Activated naive CD4-positive, alpha-beta T cell treated with anti-CD3 and anti-CD28 coated beads, Interleukin-2, amount 10 ng/mL, durations not matched to agents 7 days and 5 days (primary cell): ENCODE measurements at regions not wholly inside any gene's neighbourhood (a gene's known extent, or its start where the extent isn't known, plus 50 kb on each side); places are given as distances from the start of the nearest gene placed in this dataset.

ENCODE experiments used
- CTCF ChIA-PET: fragments of 350-600 bp; sonication (Branson Sonifier 250); formaldehyde crosslinking; loops from one replicate; lab custom pipeline; 2021; ENCODE audit warnings: antibody characterized with exemption; lab: Charles Lee
- DNase-seq: peaks from one replicate; pipeline ENCODE4 v3.0.0-alpha.2; 2020
- H3K27ac Mint-ChIP-seq: one replicate; pipeline ENCODE4 v1.8.0; 2021; ENCODE audit warnings: mild to moderate bottlenecking, moderate library complexity, mixed read lengths
- H3K27me3 Mint-ChIP-seq: one replicate; pipeline ENCODE4 v1.8.0; 2021; ENCODE audit warnings: mild to moderate bottlenecking, mixed read lengths
- H3K36me3 Mint-ChIP-seq: one replicate; pipeline ENCODE4 v1.8.0; 2021; ENCODE audit warnings: mixed read lengths
- H3K4me1 Mint-ChIP-seq: one replicate; pipeline ENCODE4 v1.8.0; 2021; ENCODE audit warnings: mixed read lengths
- H3K4me3 Mint-ChIP-seq: one replicate; pipeline ENCODE4 v1.8.0; 2021; ENCODE audit warnings: mild to moderate bottlenecking, moderate library complexity, mixed read lengths
- H3K9me3 Mint-ChIP-seq: one replicate; pipeline ENCODE4 v1.8.0; 2021; ENCODE audit warnings: mixed read lengths

DNA sequence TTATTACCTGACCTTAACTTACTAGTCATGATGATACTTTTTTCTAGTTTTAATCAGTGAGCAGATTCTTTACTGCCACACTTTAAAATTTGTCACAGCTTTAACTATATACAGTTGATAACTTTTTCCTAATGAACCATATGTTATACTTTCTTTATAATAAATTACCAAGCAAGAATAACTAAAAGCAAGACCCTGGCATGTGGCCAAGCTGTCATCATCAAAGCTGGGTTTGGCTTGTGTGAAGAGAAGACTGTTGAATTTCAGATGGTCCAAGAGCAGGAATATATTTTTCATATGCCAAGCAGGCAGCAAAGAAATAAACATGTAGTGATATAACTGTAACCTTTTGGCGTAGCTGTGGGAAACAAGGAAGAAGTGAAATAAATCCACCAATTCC is 93.5 kb downstream of the PUS7L start:
- peaks cover 11% of the 10 kb centered on the region for H3K27me3 Mint-ChIP-seq
- no peak for DNase-seq
- CTCF ChIA-PET = no interaction called here
- no peaks in the 10 kb centered on the region for H3K36me3 Mint-ChIP-seq
- H3K4me1 Mint-ChIP-seq = no peaks in the 10 kb centered on the region
- H3K9me3 Mint-ChIP-seq = no peaks in the 10 kb centered on the region
- no peak overlapping the region for H3K27ac Mint-ChIP-seq
- no peak overlapping the region for H3K4me3 Mint-ChIP-seq

DNA sequence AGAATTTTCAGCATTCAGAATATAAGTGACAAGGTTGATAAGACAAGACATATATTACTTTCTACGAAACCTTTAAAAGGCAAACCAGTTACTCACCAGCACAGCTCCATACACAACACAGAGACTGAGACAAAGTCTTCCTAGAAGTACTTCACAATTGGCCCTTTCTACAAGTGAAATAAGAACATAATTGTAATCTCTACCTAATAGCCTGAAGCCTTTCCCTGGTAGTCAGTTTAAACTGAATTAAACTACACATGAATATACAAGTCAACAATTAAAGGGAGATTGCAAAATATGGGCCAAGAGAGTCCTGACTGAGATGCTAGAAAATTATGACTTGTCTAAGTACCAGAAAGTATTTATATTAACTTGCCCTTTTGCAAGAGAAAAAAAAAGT is 95.9 kb downstream of the PUS7L start:
- CTCF ChIA-PET = no interaction called here
- Mint-ChIP-seq H3K9me3 (no peaks in the 10 kb centered on the region), H3K27me3 (peaks cover 5% of the 10 kb centered on the region), H3K27ac (no peak overlapping the region), H3K4me3 (no peak overlapping the region), H3K36me3 (no peaks in the 10 kb centered on the region), H3K4me1 (no peaks in the 10 kb centered on the region)
- no peak for DNase-seq

GRCh38 chr12:43655586-43655985 is 103.0 kb downstream of the PUS7L start:
- Mint-ChIP-seq H3K27ac (no peak overlapping the region), H3K4me3 (no peak overlapping the region), H3K36me3 (no peaks in the 10 kb centered on the region), H3K9me3 (no peaks in the 10 kb centered on the region), H3K27me3 (no peaks in the 10 kb centered on the region), H3K4me1 (no peaks in the 10 kb centered on the region)
- CTCF ChIA-PET = interaction anchor here (0.7 kb wide), 1 partner anchor 91 kb away, joined by 3 read pairs; no protein-coding TSS in a partner anchor
- no peak for DNase-seq

- CTCF ChIA-PET = no interaction called here
- no peaks in the 10 kb centered on the region for H3K36me3 Mint-ChIP-seq
- H3K4me1 Mint-ChIP-seq = no peaks in the 10 kb centered on the region
Measured at GRCh38 chr12:43653917-43654316, 101.9 kb upstream of the ADAMTS20 start.

DNA sequence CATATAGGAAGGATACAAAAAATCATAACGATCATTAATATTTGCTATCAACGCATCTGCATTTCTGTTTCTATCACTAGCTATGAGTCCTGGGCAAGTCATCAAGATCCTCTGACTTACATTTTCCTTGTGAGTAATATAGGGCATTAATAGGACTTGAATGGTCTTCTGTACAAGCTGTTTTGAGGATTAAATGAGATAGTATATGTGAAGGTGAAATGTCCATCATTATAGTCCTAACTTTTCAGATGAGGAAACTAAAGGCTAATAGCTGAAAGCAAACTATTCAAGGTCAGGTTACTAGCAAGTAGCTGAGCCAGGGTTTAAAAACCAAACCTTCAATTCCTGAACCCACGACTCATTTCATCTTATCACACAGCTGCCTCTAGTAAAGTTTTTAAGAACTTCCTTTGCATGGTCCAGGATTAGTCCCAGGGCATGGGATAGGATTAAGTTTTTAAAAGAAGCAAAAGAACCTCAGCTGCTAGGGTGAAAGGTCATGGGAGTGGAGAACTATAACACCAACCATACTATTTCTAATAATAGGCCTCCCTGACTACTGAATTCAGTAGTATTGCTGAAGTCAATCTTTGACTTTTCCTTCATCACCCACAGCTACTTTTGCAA is 101.4 kb upstream of the ADAMTS20 start:
- CTCF ChIA-PET = no interaction called here
- Mint-ChIP-seq H3K4me3 (no peak overlapping the region), H3K36me3 (no peaks in the 10 kb centered on the region), H3K27ac (no peak overlapping the region), H3K4me1 (no peaks in the 10 kb centered on the region), H3K27me3 (no peaks in the 10 kb centered on the region), H3K9me3 (no peaks in the 10 kb centered on the region)
- no peak for DNase-seq

More at GRCh38 chr12:43653917-43654316, 101.9 kb upstream of the ADAMTS20 start:
- Mint-ChIP-seq H3K27me3 (no peaks in the 10 kb centered on the region), H3K4me3 (no peak overlapping the region), H3K9me3 (no peaks in the 10 kb centered on the region), H3K27ac (no peak overlapping the region)
- no peak for DNase-seq

GRCh38 chr12:43648636-43649035 is 96.6 kb upstream of the ADAMTS20 start:
- no peaks in the 10 kb centered on the region for H3K4me1 Mint-ChIP-seq
- H3K27me3 Mint-ChIP-seq = no peaks in the 10 kb centered on the region
- no peaks in the 10 kb centered on the region for H3K9me3 Mint-ChIP-seq
- H3K4me3 Mint-ChIP-seq = no peak overlapping the region
- DNase-seq = no peak
- H3K27ac Mint-ChIP-seq = no peak overlapping the region
- no peaks in the 10 kb centered on the region for H3K36me3 Mint-ChIP-seq
- CTCF ChIA-PET = no interaction called here

GRCh38 chr12:43638806-43639205 is 86.8 kb upstream of the ADAMTS20 start:
- H3K27ac Mint-ChIP-seq = no peak overlapping the region
- no peaks in the 10 kb centered on the region for H3K27me3 Mint-ChIP-seq
- H3K36me3 Mint-ChIP-seq = no peaks in the 10 kb centered on the region
- no peak for DNase-seq
- H3K4me1 Mint-ChIP-seq = no peaks in the 10 kb centered on the region
- CTCF ChIA-PET = no interaction called here
- H3K4me3 Mint-ChIP-seq = no peak overlapping the region
- H3K9me3 Mint-ChIP-seq = no peaks in the 10 kb centered on the region

DNA sequence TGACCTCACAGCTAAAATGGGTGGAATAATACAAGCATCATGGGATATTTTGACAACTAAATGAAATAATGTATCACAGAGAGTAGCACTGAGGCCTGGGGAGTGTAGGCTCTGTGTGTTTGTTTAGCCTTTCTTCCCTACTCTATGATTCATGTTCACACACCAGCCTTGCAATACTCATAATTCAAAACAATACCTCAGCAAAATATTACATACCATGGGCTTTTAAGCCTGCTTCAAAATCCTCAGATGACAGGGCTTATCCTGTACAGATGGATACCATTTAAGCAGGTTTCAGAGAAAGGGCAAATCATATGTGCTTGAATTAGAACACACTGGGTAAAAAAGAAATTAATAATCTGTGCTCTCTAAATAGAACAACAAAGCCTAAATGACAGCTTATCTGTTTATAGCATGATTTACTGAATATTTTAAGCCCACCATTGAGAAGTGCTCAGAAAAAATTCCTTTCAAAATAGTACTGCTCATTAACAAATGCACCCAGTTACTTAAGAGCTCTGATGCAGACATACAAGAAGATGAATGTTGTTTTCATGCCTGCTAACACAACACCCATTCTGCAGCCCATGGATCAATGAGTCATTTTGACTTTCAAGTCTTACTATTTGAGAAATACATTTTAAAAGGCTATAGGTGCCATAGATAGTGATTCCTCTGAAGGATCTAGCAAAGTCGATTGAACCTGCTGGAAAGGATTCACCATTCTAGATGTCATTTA is 84.9 kb upstream of the ADAMTS20 start:
- no peak for DNase-seq
- H3K27me3 Mint-ChIP-seq = no peaks in the 10 kb centered on the region
- no peak overlapping the region for H3K4me3 Mint-ChIP-seq
- no peaks in the 10 kb centered on the region for H3K9me3 Mint-ChIP-seq
- H3K4me1 Mint-ChIP-seq = no peaks in the 10 kb centered on the region
- no peak overlapping the region for H3K27ac Mint-ChIP-seq
- H3K36me3 Mint-ChIP-seq = no peaks in the 10 kb centered on the region
- CTCF ChIA-PET = no interaction called here

- Mint-ChIP-seq H3K27me3 (no peaks in the 10 kb centered on the region), H3K36me3 (no peaks in the 10 kb centered on the region), H3K9me3 (no peaks in the 10 kb centered on the region), H3K4me1 (no peaks in the 10 kb centered on the region), H3K4me3 (no peak overlapping the region), H3K27ac (no peak overlapping the region)
- no peak for DNase-seq
- CTCF ChIA-PET = no interaction called here
Measured at GRCh38 chr12:43621262-43621661, 69.3 kb upstream of the ADAMTS20 start.

GRCh38 chr12:43602738-43603137 is 50.7 kb upstream of the ADAMTS20 start:
- H3K4me1 Mint-ChIP-seq = no peaks in the 10 kb centered on the region
- CTCF ChIA-PET = no interaction called here
- no peaks in the 10 kb centered on the region for H3K27me3 Mint-ChIP-seq
- no peak overlapping the region for H3K4me3 Mint-ChIP-seq
- DNase-seq = no peak
- H3K9me3 Mint-ChIP-seq = no peaks in the 10 kb centered on the region
- no peak overlapping the region for H3K27ac Mint-ChIP-seq
- no peaks in the 10 kb centered on the region for H3K36me3 Mint-ChIP-seq
